Effector memory CD4-positive, alpha-beta T cell (primary cell): ENCODE measurements at regions not wholly inside any gene's neighbourhood (a gene's known extent, or its start where the extent isn't known, plus 50 kb on each side); places are given as distances from the start of the nearest gene placed in this dataset.

Experiments
- DNase-seq, 3 donors: peaks; one replicate each; pipeline ENCODE4 v3.0.0-alpha.2; 2020
- H3K27ac ChIP-seq: 2 replicates; pipeline ENCODE4 v1.7.0; 2013; ENCODE audit warnings: mild to moderate bottlenecking, low read length, moderate library complexity; ENCODE audit not compliant: insufficient read depth, poor library complexity, severe bottlenecking
- H3K27me3 ChIP-seq: replicated peaks from 2 replicates; pipeline ENCODE4 v1.7.0; 2013; ENCODE audit warnings: mild to moderate bottlenecking, low read length; ENCODE audit not compliant: insufficient read depth, control insufficient read depth, poor library complexity, severe bottlenecking
- H3K36me3 ChIP-seq: 2 replicates; pipeline ENCODE4 v1.7.0; 2013; ENCODE audit warnings: mild to moderate bottlenecking, low read length, moderate library complexity; ENCODE audit not compliant: control insufficient read depth, insufficient read depth
- H3K4me1 ChIP-seq: 2 replicates; pipeline ENCODE4 v1.7.0; 2013; ENCODE audit warnings: low read length, mild to moderate bottlenecking; ENCODE audit not compliant: control insufficient read depth, insufficient read depth, poor library complexity, severe bottlenecking
- H3K4me3 ChIP-seq: 2 replicates; pipeline ENCODE4 v1.7.0; 2013; ENCODE audit warnings: low read length, low read depth, mild to moderate bottlenecking; ENCODE audit not compliant: insufficient read depth, poor library complexity, severe bottlenecking
- H3K9me3 ChIP-seq: 2 replicates; pipeline ENCODE4 v1.7.0; 2013; ENCODE audit warnings: mild to moderate bottlenecking, low read length, moderate library complexity; ENCODE audit not compliant: control insufficient read depth

GRCh38 chr1:238779716-238780115, 606.7 kb upstream of the CHRM3 start:
- H3K27me3 ChIP-seq: no peaks in the 10 kb centered on the region
- no peak overlapping the region for H3K27ac ChIP-seq
- no peak overlapping the region for H3K4me3 ChIP-seq
- no peaks in the 10 kb centered on the region for H3K36me3 ChIP-seq
- no peak for DNase-seq
- no peaks in the 10 kb centered on the region for H3K9me3 ChIP-seq
- H3K4me1 ChIP-seq: no peaks in the 10 kb centered on the region

- Histone ChIP-seq H3K4me1 (no peaks in the 10 kb centered on the region), H3K9me3 (no peaks in the 10 kb centered on the region), H3K27ac (no peak overlapping the region), H3K36me3 (no peaks in the 10 kb centered on the region), H3K4me3 (no peak overlapping the region), H3K27me3 (no peaks in the 10 kb centered on the region)
- DNase-seq: no peak
Measured at GRCh38 chr1:238778113-238778512, 608.3 kb upstream of the CHRM3 start.

GRCh38 chr1:238777551-238777950, 608.8 kb upstream of the CHRM3 start:
- no peaks in the 10 kb centered on the region for H3K4me1 ChIP-seq
- H3K9me3 ChIP-seq: no peaks in the 10 kb centered on the region
- H3K27me3 ChIP-seq: no peaks in the 10 kb centered on the region
- no peaks in the 10 kb centered on the region for H3K36me3 ChIP-seq
- no peak overlapping the region for H3K27ac ChIP-seq
- DNase-seq: no peak
- H3K4me3 ChIP-seq: no peak overlapping the region

GRCh38 chr1:238776126-238776525, 610.2 kb upstream of the CHRM3 start:
- Histone ChIP-seq H3K27ac (no peak overlapping the region), H3K36me3 (no peaks in the 10 kb centered on the region), H3K9me3 (no peaks in the 10 kb centered on the region), H3K4me1 (no peaks in the 10 kb centered on the region), H3K27me3 (no peaks in the 10 kb centered on the region), H3K4me3 (no peak overlapping the region)
- no peak for DNase-seq

GRCh38 chr1:238772322-238772721, 614.0 kb upstream of the CHRM3 start:
- Histone ChIP-seq H3K4me3 (no peak overlapping the region), H3K27ac (no peak overlapping the region), H3K4me1 (no peaks in the 10 kb centered on the region), H3K36me3 (no peaks in the 10 kb centered on the region), H3K9me3 (no peaks in the 10 kb centered on the region), H3K27me3 (no peaks in the 10 kb centered on the region)
- DNase-seq: no peak

- H3K27me3 ChIP-seq: no peaks in the 10 kb centered on the region
- H3K9me3 ChIP-seq: no peaks in the 10 kb centered on the region
- no peaks in the 10 kb centered on the region for H3K36me3 ChIP-seq
- no peak for DNase-seq
- no peaks in the 10 kb centered on the region for H3K4me1 ChIP-seq
- no peak overlapping the region for H3K27ac ChIP-seq
- no peak overlapping the region for H3K4me3 ChIP-seq
Measured at GRCh38 chr1:238767321-238767720, 619.0 kb upstream of the CHRM3 start.

- no peak for DNase-seq
- Histone ChIP-seq H3K27ac (no peak overlapping the region), H3K27me3 (no peaks in the 10 kb centered on the region), H3K4me3 (no peak overlapping the region), H3K9me3 (no peaks in the 10 kb centered on the region), H3K4me1 (no peaks in the 10 kb centered on the region), H3K36me3 (no peaks in the 10 kb centered on the region)
Measured at GRCh38 chr1:238764779-238765178, 621.6 kb upstream of the CHRM3 start.

GRCh38 chr1:238753252-238753651, 633.1 kb upstream of the CHRM3 start:
- Histone ChIP-seq H3K9me3 (no peaks in the 10 kb centered on the region), H3K27me3 (no peaks in the 10 kb centered on the region), H3K4me3 (no peak overlapping the region), H3K27ac (no peak overlapping the region), H3K36me3 (no peaks in the 10 kb centered on the region), H3K4me1 (no peaks in the 10 kb centered on the region)
- no peak for DNase-seq

GRCh38 chr1:238752327-238752726, 634.0 kb upstream of the CHRM3 start:
- H3K4me3 ChIP-seq: no peak overlapping the region
- no peaks in the 10 kb centered on the region for H3K9me3 ChIP-seq
- H3K27ac ChIP-seq: no peak overlapping the region
- H3K27me3 ChIP-seq: no peaks in the 10 kb centered on the region
- H3K4me1 ChIP-seq: no peaks in the 10 kb centered on the region
- DNase-seq: no peak
- no peaks in the 10 kb centered on the region for H3K36me3 ChIP-seq

- no peak for DNase-seq
- no peak overlapping the region for H3K4me3 ChIP-seq
- H3K27me3 ChIP-seq: no peaks in the 10 kb centered on the region
- H3K27ac ChIP-seq: no peak overlapping the region
- no peaks in the 10 kb centered on the region for H3K9me3 ChIP-seq
- H3K4me1 ChIP-seq: no peaks in the 10 kb centered on the region
- no peaks in the 10 kb centered on the region for H3K36me3 ChIP-seq
Measured at GRCh38 chr1:238745069-238745468, 641.3 kb upstream of the CHRM3 start.

GRCh38 chr1:238738892-238739291, 647.5 kb upstream of the CHRM3 start:
- no peaks in the 10 kb centered on the region for H3K27me3 ChIP-seq
- no peak for DNase-seq
- no peak overlapping the region for H3K27ac ChIP-seq
- no peaks in the 10 kb centered on the region for H3K4me1 ChIP-seq
- H3K4me3 ChIP-seq: no peak overlapping the region
- H3K9me3 ChIP-seq: no peaks in the 10 kb centered on the region
- H3K36me3 ChIP-seq: no peaks in the 10 kb centered on the region
